ENCODE measurements at regions not wholly inside any gene's neighbourhood (a gene's known extent, or its start where the extent isn't known, plus 50 kb on each side); places are given as distances from the start of the nearest gene placed in this dataset.

- ChIA-PET CTCF (no interaction called here), POLR2A (no interaction called here)
- no peak overlapping the region for H3K4me3 ChIP-seq (replicated peaks in 1 of 3; ENCODE audit: insufficient read depth in 1 of 3, low read depth in 1 of 3, low read length in 3 of 3)
- H3K4me1 ChIP-seq (ENCODE audit: control insufficient read depth, extremely low read depth, insufficient read depth, low read length) = no peaks in the 10 kb centered on the region
- no peak overlapping the region for H3K4me2 ChIP-seq (ENCODE audit: insufficient read depth, low read length)
- DNase-seq (ENCODE audit: low read depth, low spot score) = no peak
- H3K9ac ChIP-seq (replicated peaks; ENCODE audit: extremely low read depth, insufficient read depth, low read length) = no peak overlapping the region
- H3K79me2 ChIP-seq (ENCODE audit: control insufficient read depth, insufficient read depth, low read length) = no peaks in the 10 kb centered on the region
- no peak overlapping the region for H3K27ac ChIP-seq (ENCODE audit: insufficient read depth, low read depth, low read length)
- intact Hi-C loops (cut with micrococcal nuclease) (no loop called here), dilution Hi-C loops (cut with MboI; ENCODE audit: extremely low pct_ligation_motif_present, low sequenced_read_pairs) (no loop called here)
- TF ChIP-seq MYC (IDR thresholded peaks at IDR 0.05; ENCODE audit: low read depth, low read length) (no peak), FOS (IDR thresholded peaks at IDR 0.05; ENCODE audit: borderline replicate concordance, insufficient read depth, low read length) (no peak), JUN (IDR thresholded peaks at IDR 0.05; ENCODE audit: borderline replicate concordance, insufficient read depth, insufficient read length, low read depth) (no peak), POLR2A (IDR thresholded peaks at IDR 0.05; ENCODE audit: low read depth, low read length) (no peak), GATA2 (IDR thresholded peaks at IDR 0.05; ENCODE audit: insufficient read depth, insufficient read length, low read depth, low read length) (no peak), POLR2AphosphoS5 (IDR thresholded peaks at IDR 0.05; ENCODE audit: insufficient read depth, low read depth, low read length) (no peak), MAX (IDR thresholded peaks at IDR 0.05; ENCODE audit: insufficient read depth, insufficient read length) (no peak), CTCF (IDR thresholded peaks at IDR 0.05; ENCODE audit: extremely low read depth in 1 of 2, insufficient read depth in 1 of 2, low read depth in 1 of 2, low read length in 2 of 2) (no peak), EZH2 (IDR thresholded peaks at IDR 0.05; ENCODE audit: borderline replicate concordance, low read depth, low read length, severe bottlenecking) (no peak)
- no TSS peak for BruUV-seq (replicated peaks)
- H3K9me1 ChIP-seq (replicated peaks; ENCODE audit: control insufficient read depth, extremely low read depth, insufficient read depth, low read length) = no peaks in the 10 kb centered on the region
- H4K20me1 ChIP-seq (replicated peaks; ENCODE audit: control insufficient read depth, extremely low read depth, insufficient read depth, low read length) = no peaks in the 10 kb centered on the region
- no peaks in the 10 kb centered on the region for H3K9me3 ChIP-seq (replicated peaks; ENCODE audit: control insufficient read depth, insufficient read depth, low read length)
- H3K27me3 ChIP-seq (ENCODE audit: control insufficient read depth in 2 of 2, insufficient read depth in 2 of 2, low read length in 2 of 2) = no peaks in the 10 kb centered on the region
- no peaks in the 10 kb centered on the region for H3K36me3 ChIP-seq (ENCODE audit: control insufficient read depth in 2 of 2, extremely low read depth in 1 of 2, insufficient read depth in 2 of 2, low read length in 2 of 2)
- no peak for FAIRE-seq
- no peak overlapping the region for H2AFZ ChIP-seq (ENCODE audit: low read depth, low read length)
Measured at GRCh38 chr2:128660836-128661235, 342.2 kb upstream of the HS6ST1 start.
